Astrocyte (in vitro differentiated cells and primary cell): ENCODE measurements at regions not wholly inside any gene's neighbourhood (a gene's known extent, or its start where the extent isn't known, plus 50 kb on each side); places are given as distances from the start of the nearest gene placed in this dataset.

Source experiments
- DNase-seq: peaks from one replicate; pipeline ENCODE4 v3.0.0-alpha.2; 2010; ENCODE audit warnings: low read depth
- FAIRE-seq: peaks from 2 replicates; lab custom pipeline; 2011; peaks lifted over from hg19 to GRCh38; lab: Jason Lieb, UNC
- H2AFZ ChIP-seq: 2 replicates; pipeline ENCODE4 v1.6.0; 2012; ENCODE audit warnings: low read depth, low read length, inconsistent platforms
- H3K27ac ChIP-seq: 2 replicates; pipeline ENCODE4 v1.5.1; 2011; ENCODE audit warnings: low read depth, low read length, inconsistent platforms
- H3K27me3 ChIP-seq: 2 replicates; pipeline ENCODE4 v1.6.0; 2011; ENCODE audit warnings: low read length, inconsistent platforms; ENCODE audit not compliant: insufficient read depth
- H3K36me3 ChIP-seq: 2 replicates; pipeline ENCODE4 v1.5.1; 2011; ENCODE audit warnings: low read length, inconsistent platforms; ENCODE audit not compliant: insufficient read depth
- H3K4me1 ChIP-seq: 2 replicates; pipeline ENCODE4 v1.5.1; 2011; ENCODE audit warnings: low read length, inconsistent platforms; ENCODE audit not compliant: insufficient read depth
- H3K4me2 ChIP-seq: 2 replicates; pipeline ENCODE4 v1.6.0; 2012; ENCODE audit warnings: low read length, inconsistent platforms
- H3K4me3 ChIP-seq: 2 replicates; pipeline ENCODE4 v1.5.1; 2011; ENCODE audit warnings: low read depth, mild to moderate bottlenecking, low read length, inconsistent platforms; ENCODE audit not compliant: insufficient read depth
- H3K79me2 ChIP-seq: 2 replicates; pipeline ENCODE4 v1.6.0; 2012; ENCODE audit warnings: mild to moderate bottlenecking, low read length, inconsistent platforms; ENCODE audit not compliant: insufficient read depth
- H3K9ac ChIP-seq: 2 replicates; pipeline ENCODE4 v1.6.0; 2012; ENCODE audit warnings: mild to moderate bottlenecking, low read length, inconsistent platforms
- H3K9me3 ChIP-seq: 2 replicates; pipeline ENCODE4 v1.5.1; 2012; ENCODE audit warnings: low read depth, mild to moderate bottlenecking, low read length, inconsistent platforms; ENCODE audit not compliant: insufficient read depth
- H4K20me1 ChIP-seq: 2 replicates; pipeline ENCODE4 v1.6.0; 2012; ENCODE audit warnings: low read length, inconsistent platforms; ENCODE audit not compliant: insufficient read depth
- H3K27ac Mint-ChIP-seq: one replicate; pipeline ENCODE4 v1.8.0; 2021; ENCODE audit warnings: mild to moderate bottlenecking, mixed read lengths; ENCODE audit not compliant: unreplicated experiment
- H3K27me3 Mint-ChIP-seq: one replicate; pipeline ENCODE4 v1.8.0; 2021; ENCODE audit warnings: low read depth, mixed read lengths; ENCODE audit not compliant: unreplicated experiment
- H3K36me3 Mint-ChIP-seq: one replicate; pipeline ENCODE4 v1.8.0; 2021; ENCODE audit warnings: low read depth, mixed read lengths; ENCODE audit not compliant: unreplicated experiment
- H3K4me1 Mint-ChIP-seq: one replicate; pipeline ENCODE4 v1.8.0; 2021; ENCODE audit warnings: low read depth, mixed read lengths; ENCODE audit not compliant: unreplicated experiment
- H3K4me3 Mint-ChIP-seq: one replicate; pipeline ENCODE4 v1.8.0; 2021; ENCODE audit warnings: mild to moderate bottlenecking, moderate library complexity, mixed read lengths; ENCODE audit not compliant: unreplicated experiment
- H3K9me3 Mint-ChIP-seq: one replicate; pipeline ENCODE4 v1.8.0; 2021; ENCODE audit warnings: mild to moderate bottlenecking, mixed read lengths; ENCODE audit not compliant: unreplicated experiment
- EZH2 ChIP-seq: IDR thresholded peaks from 2 replicates; pipeline ENCODE4 v1.6.1; 2012; ENCODE audit warnings: mild to moderate bottlenecking, low read length, inconsistent platforms; ENCODE audit not compliant: insufficient read depth
- TF ChIP-seq, protein P1 (sequence below): IDR thresholded peaks from 2 replicates; pipeline ENCODE4 v1.5.1; 2011; ENCODE audit warnings: low read depth, mild to moderate bottlenecking, inconsistent platforms, low read length, moderate library complexity; ENCODE audit not compliant: insufficient read depth

GRCh38 chr11:79829891-79830290 lies 389.1 kb upstream of the TENM4 start:
- H3K79me2 ChIP-seq: no peaks in the 10 kb centered on the region
- H3K27ac Mint-ChIP-seq: no peak overlapping the region
- H3K36me3 ChIP-seq: no peaks in the 10 kb centered on the region
- H3K4me3 ChIP-seq: no peak overlapping the region
- H3K36me3 Mint-ChIP-seq: no peaks in the 10 kb centered on the region
- FAIRE-seq (no peak), DNase-seq (no peak)
- H3K27me3 ChIP-seq: no peaks in the 10 kb centered on the region
- H3K4me1 ChIP-seq: no peaks in the 10 kb centered on the region
- H4K20me1 ChIP-seq: no peaks in the 10 kb centered on the region
- H3K9me3 Mint-ChIP-seq: no peaks in the 10 kb centered on the region
- no peak overlapping the region for H3K4me2 ChIP-seq
- TF ChIP-seq, protein P1, sequence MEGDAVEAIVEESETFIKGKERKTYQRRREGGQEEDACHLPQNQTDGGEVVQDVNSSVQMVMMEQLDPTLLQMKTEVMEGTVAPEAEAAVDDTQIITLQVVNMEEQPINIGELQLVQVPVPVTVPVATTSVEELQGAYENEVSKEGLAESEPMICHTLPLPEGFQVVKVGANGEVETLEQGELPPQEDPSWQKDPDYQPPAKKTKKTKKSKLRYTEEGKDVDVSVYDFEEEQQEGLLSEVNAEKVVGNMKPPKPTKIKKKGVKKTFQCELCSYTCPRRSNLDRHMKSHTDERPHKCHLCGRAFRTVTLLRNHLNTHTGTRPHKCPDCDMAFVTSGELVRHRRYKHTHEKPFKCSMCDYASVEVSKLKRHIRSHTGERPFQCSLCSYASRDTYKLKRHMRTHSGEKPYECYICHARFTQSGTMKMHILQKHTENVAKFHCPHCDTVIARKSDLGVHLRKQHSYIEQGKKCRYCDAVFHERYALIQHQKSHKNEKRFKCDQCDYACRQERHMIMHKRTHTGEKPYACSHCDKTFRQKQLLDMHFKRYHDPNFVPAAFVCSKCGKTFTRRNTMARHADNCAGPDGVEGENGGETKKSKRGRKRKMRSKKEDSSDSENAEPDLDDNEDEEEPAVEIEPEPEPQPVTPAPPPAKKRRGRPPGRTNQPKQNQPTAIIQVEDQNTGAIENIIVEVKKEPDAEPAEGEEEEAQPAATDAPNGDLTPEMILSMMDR: no peak
- TF ChIP-seq EZH2: no peak
- H3K9ac ChIP-seq: no peak overlapping the region
- no peak overlapping the region for H2AFZ ChIP-seq
- no peak overlapping the region for H3K4me3 Mint-ChIP-seq
- no peaks in the 10 kb centered on the region for H3K9me3 ChIP-seq
- no peaks in the 10 kb centered on the region for H3K27me3 Mint-ChIP-seq
- H3K4me1 Mint-ChIP-seq: no peaks in the 10 kb centered on the region
- H3K27ac ChIP-seq: no peak overlapping the region

DNA sequence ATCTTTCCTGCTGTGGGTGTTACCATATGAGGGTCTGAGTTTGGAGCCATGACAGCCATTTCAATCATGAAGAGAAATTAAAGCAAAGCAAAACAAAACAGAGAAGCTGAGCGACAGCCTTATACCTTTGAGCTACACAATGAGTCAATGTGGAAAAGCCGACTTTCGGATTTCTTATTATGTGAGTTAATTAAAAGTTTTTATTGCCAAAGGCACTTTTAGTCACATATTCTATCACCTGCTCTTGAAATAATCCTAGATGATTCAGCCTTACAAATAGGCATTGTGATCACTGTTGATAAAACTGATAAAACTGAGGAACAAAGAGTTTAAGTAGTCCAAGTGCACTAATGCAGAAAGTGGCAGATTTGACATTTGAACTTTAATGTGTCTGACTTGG lies 381.9 kb upstream of the TENM4 start:
- H3K4me2 ChIP-seq: no peak overlapping the region
- no peak overlapping the region for H3K4me3 Mint-ChIP-seq
- H3K9me3 ChIP-seq: no peaks in the 10 kb centered on the region
- no peaks in the 10 kb centered on the region for H3K4me1 ChIP-seq
- H4K20me1 ChIP-seq: no peaks in the 10 kb centered on the region
- no peaks in the 10 kb centered on the region for H3K79me2 ChIP-seq
- TF ChIP-seq, protein P1: no peak
- no peak for TF ChIP-seq EZH2
- FAIRE-seq: no peak
- H3K27ac ChIP-seq: no peak overlapping the region
- no peaks in the 10 kb centered on the region for H3K27me3 Mint-ChIP-seq
- no peaks in the 10 kb centered on the region for H3K4me1 Mint-ChIP-seq
- H2AFZ ChIP-seq: no peak overlapping the region
- H3K27ac Mint-ChIP-seq: no peak overlapping the region
- no peaks in the 10 kb centered on the region for H3K36me3 ChIP-seq
- no peaks in the 10 kb centered on the region for H3K9me3 Mint-ChIP-seq
- no peaks in the 10 kb centered on the region for H3K36me3 Mint-ChIP-seq
- H3K4me3 ChIP-seq: no peak overlapping the region
- H3K27me3 ChIP-seq: no peaks in the 10 kb centered on the region
- no peak for DNase-seq
- no peak overlapping the region for H3K9ac ChIP-seq

DNA sequence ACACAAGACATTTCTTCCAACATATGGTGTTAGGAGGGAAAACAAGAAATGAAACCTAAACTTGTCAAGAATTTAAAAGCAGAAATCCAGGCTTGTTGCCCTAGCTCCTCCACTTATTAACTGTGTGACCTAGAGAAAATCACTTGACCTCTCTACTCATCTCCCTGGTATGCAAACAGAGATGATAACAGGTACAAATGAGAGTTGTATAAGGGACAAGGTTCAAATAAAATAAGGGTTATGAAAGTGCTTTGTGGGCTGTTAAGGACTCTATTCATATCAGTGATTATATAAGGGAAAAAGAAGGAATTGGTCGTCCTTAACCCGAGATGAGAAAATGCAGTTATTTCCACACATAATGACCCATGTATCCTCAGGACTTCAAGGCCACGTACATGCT lies 372.7 kb upstream of the TENM4 start:
- Histone ChIP-seq H2AFZ (no peak overlapping the region), H3K79me2 (no peaks in the 10 kb centered on the region), H3K27ac (no peak overlapping the region), H3K4me2 (no peak overlapping the region), H3K4me3 (no peak overlapping the region), H3K4me1 (no peaks in the 10 kb centered on the region), H3K9ac (no peak overlapping the region), H3K27me3 (no peaks in the 10 kb centered on the region), H4K20me1 (no peaks in the 10 kb centered on the region), H3K9me3 (no peaks in the 10 kb centered on the region), H3K36me3 (no peaks in the 10 kb centered on the region)
- H3K4me3 Mint-ChIP-seq: no peak overlapping the region
- H3K4me1 Mint-ChIP-seq: no peaks in the 10 kb centered on the region
- H3K27me3 Mint-ChIP-seq: peaks cover 2% of the 10 kb centered on the region
- no peaks in the 10 kb centered on the region for H3K36me3 Mint-ChIP-seq
- H3K27ac Mint-ChIP-seq: no peak overlapping the region
- H3K9me3 Mint-ChIP-seq: no peaks in the 10 kb centered on the region
- no peak for TF ChIP-seq EZH2
- TF ChIP-seq, protein P1: no peak
- no peak for FAIRE-seq
- no peak for DNase-seq
